Neural progenitor cell (in vitro differentiated cells): ENCODE measurements at regions not wholly inside any gene's neighbourhood (a gene's known extent, or its start where the extent isn't known, plus 50 kb on each side); places are given as distances from the start of the nearest gene placed in this dataset.
A peak's percentile ranks its signal among the peaks of the same experiment; 100 is the strongest.

ENCODE experiments used
- DNase-seq: peaks from one replicate; pipeline ENCODE4 v3.0.0-alpha.2; 2016; ENCODE audit warnings: low spot score
- H2AFZ ChIP-seq: fragments of 200-600 bp; sonication (generic); replicated peaks from 2 replicates; pipeline ENCODE4 v1.6.1; 2016; ENCODE audit warnings: antibody characterized with exemption
- H3F3A ChIP-seq: fragments of 200-600 bp; sonication (generic); 2 replicates; pipeline ENCODE4 v1.6.1; 2016; ENCODE audit warnings: antibody characterized with exemption, low read depth
- H3K27ac ChIP-seq: fragments of 200-600 bp; sonication (generic); 2 replicates; pipeline ENCODE4 v1.5.1; 2016; ENCODE audit warnings: mild to moderate bottlenecking
- H3K27me3 ChIP-seq: fragments of 200-600 bp; sonication (generic); 2 replicates; pipeline ENCODE4 v1.6.1; 2016; ENCODE audit warnings: mild to moderate bottlenecking, moderate library complexity
- H3K36me3 ChIP-seq: fragments of 200-600 bp; sonication (generic); 2 replicates; pipeline ENCODE4 v1.5.1; 2016
- H3K4me1 ChIP-seq: fragments of 200-600 bp; sonication (generic); 2 replicates; pipeline ENCODE4 v1.6.1; 2016; ENCODE audit warnings: mixed run types
- H3K4me2 ChIP-seq: fragments of 200-600 bp; sonication (generic); 2 replicates; pipeline ENCODE4 v1.6.1; 2016
- H3K4me3 ChIP-seq: fragments of 200-600 bp; sonication (generic); 2 replicates; pipeline ENCODE4 v1.5.1; 2016
- H3K79me2 ChIP-seq: fragments of 200-600 bp; sonication (generic); 2 replicates; pipeline ENCODE4 v1.6.1; 2016; ENCODE audit warnings: low read depth
- H3K9ac ChIP-seq: fragments of 200-600 bp; sonication (generic); 2 replicates; pipeline ENCODE4 v1.6.1; 2016
- H3K9me3 ChIP-seq: fragments of 200-600 bp; sonication (generic); 2 replicates; pipeline ENCODE4 v1.5.1; 2016; ENCODE audit warnings: low read depth
- H4K20me1 ChIP-seq: fragments of 200-600 bp; sonication (generic); 2 replicates; pipeline ENCODE4 v1.6.1; 2016; ENCODE audit warnings: low read depth
- H3K27ac Mint-ChIP-seq: 3 replicates; pipeline ENCODE4 v1.8.0; 2021; ENCODE audit warnings: mixed read lengths
- H3K27me3 Mint-ChIP-seq: 2 replicates; pipeline ENCODE4 v1.8.0; 2022; ENCODE audit warnings: low read depth, mild to moderate bottlenecking, inconsistent platforms, moderate library complexity, mixed read lengths; ENCODE audit not compliant: insufficient read depth
- H3K36me3 Mint-ChIP-seq: 3 replicates; pipeline ENCODE4 v1.8.0; 2021; ENCODE audit warnings: mixed read lengths
- H3K4me1 Mint-ChIP-seq: 3 replicates; pipeline ENCODE4 v1.8.0; 2021; ENCODE audit warnings: mixed read lengths
- H3K4me3 Mint-ChIP-seq: 3 replicates; pipeline ENCODE4 v1.8.0; 2021; ENCODE audit warnings: mild to moderate bottlenecking, moderate library complexity, mixed read lengths
- H3K9me3 Mint-ChIP-seq: 3 replicates; pipeline ENCODE4 v1.8.0; 2020; ENCODE audit warnings: mixed read lengths
- EZH2 ChIP-seq: fragments of 200-600 bp; sonication (generic); IDR thresholded peaks from 2 replicates; pipeline ENCODE4 v1.6.1; 2017; ENCODE audit warnings: antibody characterized with exemption, mild to moderate bottlenecking, moderate library complexity
- EZH2phosphoT487 ChIP-seq: fragments of 200-600 bp; sonication (generic); IDR thresholded peaks from 2 replicates; pipeline ENCODE4 v1.6.1; 2017; ENCODE audit warnings: antibody characterized with exemption
- TF ChIP-seq, protein P1 (sequence below): fragments of 200-600 bp; sonication (generic); IDR thresholded peaks from 2 replicates; pipeline ENCODE4 v1.5.1; 2017; ENCODE audit warnings: antibody characterized with exemption, mild to moderate bottlenecking

DNA sequence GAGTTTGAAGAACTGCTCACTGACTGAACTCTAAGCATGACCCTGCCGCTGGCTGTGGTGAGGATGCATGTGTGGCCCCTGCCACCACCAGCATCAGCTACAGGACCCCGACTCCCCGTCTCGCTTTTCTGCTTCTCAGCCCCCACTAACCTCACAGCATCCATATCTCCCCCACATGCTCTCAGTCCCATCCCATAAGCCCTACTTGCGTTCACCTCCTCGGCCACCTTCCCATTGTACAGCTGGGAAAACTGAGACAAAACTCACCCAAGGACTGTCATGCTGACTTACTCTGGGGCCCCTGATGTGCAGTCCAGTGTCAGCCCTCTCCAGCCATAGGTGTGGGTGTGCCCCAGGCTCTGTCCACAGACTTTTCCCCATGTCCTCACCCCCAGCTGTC lies 104.2 kb upstream of the SH3BP4 start:
- Mint-ChIP-seq H3K36me3 (no peaks in the 10 kb centered on the region), H3K27me3 (peaks cover 2% of the 10 kb centered on the region), H3K9me3 (peaks cover 7% of the 10 kb centered on the region), H3K4me1 (peaks cover 26% of the 10 kb centered on the region), H3K4me3 (no peak overlapping the region), H3K27ac (peak overlapping the region; percentile 16)
- H3K36me3 ChIP-seq: no peaks in the 10 kb centered on the region
- no peak overlapping the region for H3K4me2 ChIP-seq
- H4K20me1 ChIP-seq: no peaks in the 10 kb centered on the region
- peaks cover 17% of the 10 kb centered on the region for H3K4me1 ChIP-seq
- H3K79me2 ChIP-seq: no peaks in the 10 kb centered on the region
- no peaks in the 10 kb centered on the region for H3K27me3 ChIP-seq
- H3K9ac ChIP-seq: no peak overlapping the region
- TF ChIP-seq, protein P1, sequence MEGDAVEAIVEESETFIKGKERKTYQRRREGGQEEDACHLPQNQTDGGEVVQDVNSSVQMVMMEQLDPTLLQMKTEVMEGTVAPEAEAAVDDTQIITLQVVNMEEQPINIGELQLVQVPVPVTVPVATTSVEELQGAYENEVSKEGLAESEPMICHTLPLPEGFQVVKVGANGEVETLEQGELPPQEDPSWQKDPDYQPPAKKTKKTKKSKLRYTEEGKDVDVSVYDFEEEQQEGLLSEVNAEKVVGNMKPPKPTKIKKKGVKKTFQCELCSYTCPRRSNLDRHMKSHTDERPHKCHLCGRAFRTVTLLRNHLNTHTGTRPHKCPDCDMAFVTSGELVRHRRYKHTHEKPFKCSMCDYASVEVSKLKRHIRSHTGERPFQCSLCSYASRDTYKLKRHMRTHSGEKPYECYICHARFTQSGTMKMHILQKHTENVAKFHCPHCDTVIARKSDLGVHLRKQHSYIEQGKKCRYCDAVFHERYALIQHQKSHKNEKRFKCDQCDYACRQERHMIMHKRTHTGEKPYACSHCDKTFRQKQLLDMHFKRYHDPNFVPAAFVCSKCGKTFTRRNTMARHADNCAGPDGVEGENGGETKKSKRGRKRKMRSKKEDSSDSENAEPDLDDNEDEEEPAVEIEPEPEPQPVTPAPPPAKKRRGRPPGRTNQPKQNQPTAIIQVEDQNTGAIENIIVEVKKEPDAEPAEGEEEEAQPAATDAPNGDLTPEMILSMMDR: no peak
- no peak for TF ChIP-seq EZH2phosphoT487
- TF ChIP-seq EZH2: no peak
- H3K9me3 ChIP-seq: no peaks in the 10 kb centered on the region
- peaks cover 5% of the 10 kb centered on the region for H3F3A ChIP-seq
- H3K4me3 ChIP-seq: no peak overlapping the region
- no peak overlapping the region for H2AFZ ChIP-seq
- H3K27ac ChIP-seq: no peak overlapping the region
- DNase-seq: no peak

DNA sequence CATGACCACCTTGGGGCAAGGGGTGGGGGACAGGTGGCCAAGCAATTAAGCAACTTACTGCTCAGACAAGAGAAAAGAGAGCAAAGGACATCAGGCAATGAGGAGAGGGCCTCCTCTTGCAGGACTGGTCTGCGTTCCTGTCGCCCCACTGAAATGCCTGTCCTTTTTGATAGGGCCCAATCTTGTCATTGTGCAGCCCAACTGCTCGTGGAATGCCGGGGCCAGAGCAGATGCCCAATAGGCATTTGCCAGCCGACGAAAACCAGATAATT lies 104.5 kb upstream of the SH3BP4 start:
- peaks cover 29% of the 10 kb centered on the region for H3K4me1 Mint-ChIP-seq
- H3K79me2 ChIP-seq: no peaks in the 10 kb centered on the region
- no peaks in the 10 kb centered on the region for H4K20me1 ChIP-seq
- no peak for TF ChIP-seq EZH2phosphoT487
- no peak for TF ChIP-seq EZH2
- TF ChIP-seq, protein P1: no peak
- peaks cover 5% of the 10 kb centered on the region for H3F3A ChIP-seq
- H3K36me3 ChIP-seq: no peaks in the 10 kb centered on the region
- H3K9ac ChIP-seq: no peak overlapping the region
- H3K27ac Mint-ChIP-seq: no peak overlapping the region
- H3K27me3 Mint-ChIP-seq: peaks cover 4% of the 10 kb centered on the region
- no peak overlapping the region for H3K4me3 ChIP-seq
- no peak overlapping the region for H3K4me2 ChIP-seq
- peaks cover 7% of the 10 kb centered on the region for H3K9me3 Mint-ChIP-seq
- no peak overlapping the region for H2AFZ ChIP-seq
- H3K4me1 ChIP-seq: peaks cover 17% of the 10 kb centered on the region
- no peaks in the 10 kb centered on the region for H3K36me3 Mint-ChIP-seq
- no peak overlapping the region for H3K4me3 Mint-ChIP-seq
- no peaks in the 10 kb centered on the region for H3K27me3 ChIP-seq
- H3K27ac ChIP-seq: no peak overlapping the region
- no peaks in the 10 kb centered on the region for H3K9me3 ChIP-seq
- DNase-seq: no peak

- TF ChIP-seq EZH2 (no peak), EZH2phosphoT487 (no peak)
- TF ChIP-seq, protein P1: no peak
- no peaks in the 10 kb centered on the region for H3K36me3 Mint-ChIP-seq
- H3K4me1 ChIP-seq: peaks cover 17% of the 10 kb centered on the region
- no peak overlapping the region for H3K4me3 ChIP-seq
- peaks cover 4% of the 10 kb centered on the region for H3K27me3 Mint-ChIP-seq
- H3K9me3 ChIP-seq: no peaks in the 10 kb centered on the region
- H3K4me2 ChIP-seq: peak overlapping the region; percentile 1
- H3K9ac ChIP-seq: no peak overlapping the region
- no peaks in the 10 kb centered on the region for H4K20me1 ChIP-seq
- H3K4me3 Mint-ChIP-seq: no peak overlapping the region
- H3K27ac ChIP-seq: no peak overlapping the region
- peaks cover 7% of the 10 kb centered on the region for H3K9me3 Mint-ChIP-seq
- H3K27me3 ChIP-seq: no peaks in the 10 kb centered on the region
- H3K36me3 ChIP-seq: no peaks in the 10 kb centered on the region
- DNase-seq: peak; percentile 48
- H3F3A ChIP-seq: peaks cover 5% of the 10 kb centered on the region
- peak overlapping the region; percentile 84 for H3K27ac Mint-ChIP-seq
- H2AFZ ChIP-seq: no peak overlapping the region
- peaks cover 33% of the 10 kb centered on the region for H3K4me1 Mint-ChIP-seq
- no peaks in the 10 kb centered on the region for H3K79me2 ChIP-seq
Measured at GRCh38 chr2:234846599-234847363, 105.0 kb upstream of the SH3BP4 start.
